Breast epithelium (tissue), 3 donors: ENCODE measurements at regions not wholly inside any gene's neighbourhood (a gene's known extent, or its start where the extent isn't known, plus 50 kb on each side); places are given as distances from the start of the nearest gene placed in this dataset.

ENCODE experiments used
- POLR2AphosphoS5 ChIP-seq, 3 donors: sonication (generic); formaldehyde crosslinking; IDR thresholded peaks; one replicate each; pipeline ENCODE4 v1.6.1; 2017; ENCODE audit warnings: antibody characterized with exemption in 3 of 3
- TF ChIP-seq, protein P1 (sequence below), 3 donors: fragments of 450-650 bp; IDR thresholded peaks; one replicate each; pipeline ENCODE4 v1.5.1; 2016 to 2017; ENCODE audit warnings: antibody characterized with exemption in 3 of 3, mild to moderate bottlenecking in 3 of 3, moderate library complexity in 3 of 3

- TF ChIP-seq POLR2AphosphoS5 (IDR thresholded peaks at IDR 0.05): no peak
- TF ChIP-seq, protein P1, sequence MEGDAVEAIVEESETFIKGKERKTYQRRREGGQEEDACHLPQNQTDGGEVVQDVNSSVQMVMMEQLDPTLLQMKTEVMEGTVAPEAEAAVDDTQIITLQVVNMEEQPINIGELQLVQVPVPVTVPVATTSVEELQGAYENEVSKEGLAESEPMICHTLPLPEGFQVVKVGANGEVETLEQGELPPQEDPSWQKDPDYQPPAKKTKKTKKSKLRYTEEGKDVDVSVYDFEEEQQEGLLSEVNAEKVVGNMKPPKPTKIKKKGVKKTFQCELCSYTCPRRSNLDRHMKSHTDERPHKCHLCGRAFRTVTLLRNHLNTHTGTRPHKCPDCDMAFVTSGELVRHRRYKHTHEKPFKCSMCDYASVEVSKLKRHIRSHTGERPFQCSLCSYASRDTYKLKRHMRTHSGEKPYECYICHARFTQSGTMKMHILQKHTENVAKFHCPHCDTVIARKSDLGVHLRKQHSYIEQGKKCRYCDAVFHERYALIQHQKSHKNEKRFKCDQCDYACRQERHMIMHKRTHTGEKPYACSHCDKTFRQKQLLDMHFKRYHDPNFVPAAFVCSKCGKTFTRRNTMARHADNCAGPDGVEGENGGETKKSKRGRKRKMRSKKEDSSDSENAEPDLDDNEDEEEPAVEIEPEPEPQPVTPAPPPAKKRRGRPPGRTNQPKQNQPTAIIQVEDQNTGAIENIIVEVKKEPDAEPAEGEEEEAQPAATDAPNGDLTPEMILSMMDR (IDR thresholded peaks at IDR 0.05): no peak
Observed at GRCh38 chr5:61734001-61734400, 401.9 kb downstream of the ZSWIM6 start.
